Osteocyte (in vitro differentiated cells): ENCODE measurements at regions not wholly inside any gene's neighbourhood (a gene's known extent, or its start where the extent isn't known, plus 50 kb on each side); places are given as distances from the start of the nearest gene placed in this dataset.
A peak's percentile ranks its signal among the peaks of the same experiment; 100 is the strongest.
"Not testable (repeated sequence)": the region's sequence is repeated elsewhere in the genome, so short reads cannot be mapped to it uniquely, and the experiment has no call there.

Source experiments
- DNase-seq: peaks from one replicate; pipeline ENCODE4 v3.0.0; 2021; ENCODE audit warnings: mixed read lengths; ENCODE audit not compliant: unreplicated experiment; ENCODE audit errors: extremely low spot score
- H3K27ac Mint-ChIP-seq: one replicate; pipeline ENCODE4 v1.8.0; 2021; ENCODE audit warnings: mild to moderate bottlenecking, mixed read lengths; ENCODE audit not compliant: unreplicated experiment
- H3K27me3 Mint-ChIP-seq: one replicate; pipeline ENCODE4 v1.8.0; 2021; ENCODE audit warnings: mixed read lengths; ENCODE audit not compliant: unreplicated experiment
- H3K36me3 Mint-ChIP-seq: one replicate; pipeline ENCODE4 v1.8.0; 2021; ENCODE audit warnings: mixed read lengths; ENCODE audit not compliant: unreplicated experiment
- H3K4me1 Mint-ChIP-seq: one replicate; pipeline ENCODE4 v1.8.0; 2021; ENCODE audit warnings: mixed read lengths; ENCODE audit not compliant: unreplicated experiment
- H3K4me3 Mint-ChIP-seq: one replicate; pipeline ENCODE4 v1.8.0; 2021; ENCODE audit warnings: mild to moderate bottlenecking, moderate library complexity, mixed read lengths; ENCODE audit not compliant: unreplicated experiment
- H3K9me3 Mint-ChIP-seq: one replicate; pipeline ENCODE4 v1.8.0; 2021; ENCODE audit warnings: mixed read lengths; ENCODE audit not compliant: unreplicated experiment
- TF ChIP-seq, protein P1 (sequence below): fragments of 200-600 bp; sonication (generic); IDR thresholded peaks from 2 replicates; pipeline ENCODE4 v1.5.0; 2021; ENCODE audit warnings: antibody characterized with exemption, mild to moderate bottlenecking, moderate library complexity

DNA sequence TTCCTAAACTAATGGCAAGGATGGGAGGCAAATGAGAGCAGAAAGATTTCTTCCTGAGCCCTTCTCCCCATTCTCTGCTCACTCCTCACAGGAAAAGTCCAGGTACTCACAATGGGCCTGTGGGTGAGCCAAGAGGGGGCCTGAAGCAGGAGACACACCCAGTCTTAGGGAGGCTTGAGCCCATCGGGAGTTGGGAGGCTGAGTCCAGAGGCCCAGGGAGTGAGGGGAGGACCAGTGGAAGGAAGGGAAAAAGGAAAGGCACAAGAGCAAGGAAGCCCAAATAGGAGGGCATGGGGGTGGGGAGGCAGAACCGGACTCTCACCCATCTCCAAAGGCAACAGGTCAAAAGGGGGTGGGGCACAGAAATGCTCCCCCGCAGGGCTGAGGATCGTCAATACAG is 68.1 kb upstream of the CNEP1R1 start:
- H3K4me1 Mint-ChIP-seq = peaks cover 28% of the 10 kb centered on the region
- peaks cover 4% of the 10 kb centered on the region for H3K27me3 Mint-ChIP-seq
- DNase-seq = no peak
- no peak overlapping the region for H3K27ac Mint-ChIP-seq
- TF ChIP-seq, protein P1, sequence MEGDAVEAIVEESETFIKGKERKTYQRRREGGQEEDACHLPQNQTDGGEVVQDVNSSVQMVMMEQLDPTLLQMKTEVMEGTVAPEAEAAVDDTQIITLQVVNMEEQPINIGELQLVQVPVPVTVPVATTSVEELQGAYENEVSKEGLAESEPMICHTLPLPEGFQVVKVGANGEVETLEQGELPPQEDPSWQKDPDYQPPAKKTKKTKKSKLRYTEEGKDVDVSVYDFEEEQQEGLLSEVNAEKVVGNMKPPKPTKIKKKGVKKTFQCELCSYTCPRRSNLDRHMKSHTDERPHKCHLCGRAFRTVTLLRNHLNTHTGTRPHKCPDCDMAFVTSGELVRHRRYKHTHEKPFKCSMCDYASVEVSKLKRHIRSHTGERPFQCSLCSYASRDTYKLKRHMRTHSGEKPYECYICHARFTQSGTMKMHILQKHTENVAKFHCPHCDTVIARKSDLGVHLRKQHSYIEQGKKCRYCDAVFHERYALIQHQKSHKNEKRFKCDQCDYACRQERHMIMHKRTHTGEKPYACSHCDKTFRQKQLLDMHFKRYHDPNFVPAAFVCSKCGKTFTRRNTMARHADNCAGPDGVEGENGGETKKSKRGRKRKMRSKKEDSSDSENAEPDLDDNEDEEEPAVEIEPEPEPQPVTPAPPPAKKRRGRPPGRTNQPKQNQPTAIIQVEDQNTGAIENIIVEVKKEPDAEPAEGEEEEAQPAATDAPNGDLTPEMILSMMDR = no peak
- no peak overlapping the region for H3K4me3 Mint-ChIP-seq
- no peaks in the 10 kb centered on the region for H3K9me3 Mint-ChIP-seq
- no peaks in the 10 kb centered on the region for H3K36me3 Mint-ChIP-seq

DNA sequence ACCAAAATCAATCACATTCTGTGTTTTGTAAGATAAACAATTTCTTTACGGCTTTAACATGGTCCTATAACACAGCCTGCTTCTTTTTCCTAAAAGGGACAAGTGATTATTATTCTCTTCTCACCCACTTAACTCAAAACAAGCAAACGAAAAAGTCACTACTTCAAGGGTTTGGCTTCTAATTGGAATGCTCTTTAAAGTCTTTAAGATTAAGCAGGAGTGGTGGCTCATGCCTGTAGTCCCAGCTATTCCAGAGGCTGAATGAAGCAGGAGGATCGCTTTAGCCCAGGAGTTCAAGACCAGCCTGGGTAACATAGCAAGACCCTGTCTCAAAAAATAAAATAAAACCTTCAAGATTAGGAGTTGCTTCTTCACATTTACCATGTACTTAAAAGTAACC is 66.6 kb upstream of the CNEP1R1 start:
- Mint-ChIP-seq H3K27ac (no peak overlapping the region), H3K36me3 (no peaks in the 10 kb centered on the region), H3K4me1 (peaks cover 20% of the 10 kb centered on the region), H3K4me3 (no peak overlapping the region), H3K9me3 (no peaks in the 10 kb centered on the region), H3K27me3 (peaks cover 7% of the 10 kb centered on the region)
- TF ChIP-seq, protein P1 = no peak
- no peak for DNase-seq

DNA sequence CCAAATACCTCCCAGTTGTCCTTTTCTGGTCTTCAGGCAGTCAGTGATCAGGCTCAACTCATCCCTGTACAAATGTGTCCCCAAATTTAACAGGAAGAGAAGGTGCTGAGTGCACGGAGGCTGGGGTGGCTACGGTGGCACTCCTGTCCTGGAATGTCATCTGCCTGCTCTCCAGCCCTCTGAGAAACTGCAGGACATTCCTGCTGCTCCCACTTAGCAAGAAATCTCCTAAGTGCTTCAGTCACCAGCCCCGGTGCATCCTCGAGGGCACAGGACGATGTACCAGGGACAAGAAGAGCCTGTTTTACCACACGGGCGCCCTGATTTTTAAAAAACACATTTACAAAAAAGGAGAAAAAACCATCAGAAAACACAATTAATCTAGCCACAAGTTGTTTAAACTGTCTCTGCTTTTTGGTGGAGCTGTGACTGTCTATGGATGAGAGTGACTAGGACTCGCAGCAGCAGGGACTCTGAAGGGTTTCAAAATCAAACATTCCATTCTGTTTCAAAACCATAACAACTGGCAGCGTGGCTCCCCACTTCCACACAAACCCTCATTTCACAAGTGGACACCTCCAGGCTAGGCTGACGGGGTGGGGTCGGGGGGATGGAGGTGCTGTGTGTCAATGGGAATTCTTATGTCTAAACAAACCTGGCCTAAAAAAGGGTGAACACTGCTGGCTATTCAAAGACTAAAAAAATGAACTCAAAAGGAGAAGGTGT is 65.3 kb upstream of the CNEP1R1 start:
- TF ChIP-seq, protein P1 = no peak
- H3K27me3 Mint-ChIP-seq = peaks cover 11% of the 10 kb centered on the region
- DNase-seq = no peak
- no peak overlapping the region for H3K4me3 Mint-ChIP-seq
- no peaks in the 10 kb centered on the region for H3K9me3 Mint-ChIP-seq
- peaks cover 24% of the 10 kb centered on the region for H3K4me1 Mint-ChIP-seq
- H3K36me3 Mint-ChIP-seq = no peaks in the 10 kb centered on the region
- H3K27ac Mint-ChIP-seq = no peak overlapping the region

DNA sequence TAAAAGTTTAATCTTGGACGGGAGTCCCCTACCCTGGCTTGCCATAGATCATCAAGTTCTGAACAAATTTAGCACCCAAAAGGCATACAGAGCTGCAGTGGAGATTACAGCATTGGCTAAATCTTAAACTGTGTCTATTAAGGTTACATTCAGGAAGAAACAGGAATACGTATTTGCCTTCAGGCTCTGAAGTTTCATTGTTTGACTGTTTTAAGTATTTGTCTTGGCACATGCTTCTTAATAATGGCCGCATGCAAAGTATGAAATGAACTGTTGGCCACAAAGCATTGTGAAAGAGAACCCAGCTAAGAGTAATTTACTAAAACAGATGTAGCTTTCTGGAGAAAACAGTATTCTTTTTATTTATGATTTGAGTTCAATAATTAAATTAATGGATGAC is 63.9 kb upstream of the CNEP1R1 start:
- TF ChIP-seq, protein P1 = no peak
- Mint-ChIP-seq H3K27me3 (peaks cover 11% of the 10 kb centered on the region), H3K27ac (peak overlapping the region; percentile 55)

DNA sequence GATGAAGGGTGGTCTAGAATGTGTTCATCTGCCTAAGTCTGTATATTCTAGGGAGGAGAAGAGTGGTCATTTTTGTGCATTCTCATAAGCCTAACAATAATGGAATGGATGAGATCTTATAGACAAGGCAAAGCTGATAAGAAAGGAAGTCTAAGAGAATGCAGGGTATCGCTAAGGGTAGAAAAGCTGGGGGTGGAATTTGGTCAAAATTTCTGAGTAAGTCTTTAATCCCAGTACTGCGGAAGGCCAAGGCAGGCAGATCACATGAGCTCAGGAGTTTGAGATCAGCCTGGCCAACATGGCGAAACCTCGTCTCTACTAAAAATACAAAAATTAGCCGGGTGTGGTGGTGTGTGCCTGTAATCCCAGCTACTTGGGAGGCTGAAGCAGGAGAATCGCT is 62.5 kb upstream of the CNEP1R1 start:
- H3K27me3 Mint-ChIP-seq = peaks cover 21% of the 10 kb centered on the region
- not testable (repeated sequence) for H3K9me3 Mint-ChIP-seq
- H3K4me1 Mint-ChIP-seq = peaks cover 24% of the 10 kb centered on the region

More for the DNA sequence above, 63.9 kb upstream of the CNEP1R1 start:
- no peak for DNase-seq
- H3K4me3 Mint-ChIP-seq = no peak overlapping the region
- H3K36me3 Mint-ChIP-seq = no peaks in the 10 kb centered on the region
- H3K9me3 Mint-ChIP-seq = no peaks in the 10 kb centered on the region
- H3K4me1 Mint-ChIP-seq = peaks cover 24% of the 10 kb centered on the region

More for the DNA sequence above, 62.5 kb upstream of the CNEP1R1 start:
- not testable (repeated sequence) for H3K27ac Mint-ChIP-seq, H3K36me3 Mint-ChIP-seq, H3K4me3 Mint-ChIP-seq, DNase-seq
